Stomach (tissue), 4 donors: ENCODE measurements at regions not wholly inside any gene's neighbourhood (a gene's known extent, or its start where the extent isn't known, plus 50 kb on each side); places are given as distances from the start of the nearest gene placed in this dataset.

Experiments
- CTCF ChIP-seq, 7 experiments: fragments of 450-650 bp in 4 of 7; fragments of 200-600 bp in 3 of 7; sonication (generic) in 3 of 7; IDR thresholded peaks; one replicate each; pipeline ENCODE4 v1.5.1; 2016 to 2019; ENCODE audit warnings: antibody characterized with exemption in 7 of 7, control low read depth in 2 of 7, mild to moderate bottlenecking in 1 of 7
- EP300 ChIP-seq: sonication (generic); formaldehyde crosslinking; IDR thresholded peaks from one replicate; pipeline ENCODE4 v1.6.1; 2017; ENCODE audit warnings: antibody characterized with exemption
- POLR2A ChIP-seq, 4 donors: fragments of 450-650 bp; IDR thresholded peaks; one replicate each; pipeline ENCODE4 v1.6.1; 2016; ENCODE audit warnings: antibody characterized with exemption in 4 of 4, control low read depth in 2 of 4, mild to moderate bottlenecking in 1 of 4, moderate library complexity in 1 of 4

GRCh38 chr5:29230591-29230990 is 1962.9 kb upstream of the CDH6 start:
- TF ChIP-seq CTCF (IDR thresholded peaks at IDR 0.05) = no peak
- no peak for TF ChIP-seq POLR2A (IDR thresholded peaks at IDR 0.05)
- no peak for TF ChIP-seq EP300
